ENCODE measurements at regions not wholly inside any gene's neighbourhood (a gene's known extent, or its start where the extent isn't known, plus 50 kb on each side); places are given as distances from the start of the nearest gene placed in this dataset.

GRCh38 chr7:156119771-156120170 is 307.5 kb upstream of the SHH start:
- DNase-seq (ENCODE audit: low spot score in 2 of 2), result no peak

GRCh38 chr7:156118248-156118645 is 306.0 kb upstream of the SHH start:
- no peaks in the 10 kb centered on the region for H3K9me3 ChIP-seq
- H3K4me1 ChIP-seq, result no peaks in the 10 kb centered on the region
- TF ChIP-seq POLR2AphosphoS5 (IDR thresholded peaks at IDR 0.05) (no peak), POLR2A (IDR thresholded peaks at IDR 0.05) (no peak), EP300 (IDR thresholded peaks at IDR 0.05) (no peak), CTCF (IDR thresholded peaks at IDR 0.05) (no peak)
- no peak for DNase-seq (ENCODE audit: low spot score in 2 of 2)
- WGBS, result 78% methylated on average over 6 of the region's 6 CpGs
- H3K4me3 ChIP-seq, result no peak overlapping the region
- H3K27ac ChIP-seq, result no peak overlapping the region
- no peaks in the 10 kb centered on the region for H3K36me3 ChIP-seq
- H3K27me3 ChIP-seq, result no peaks in the 10 kb centered on the region

More at GRCh38 chr7:156119771-156120170, 307.5 kb upstream of the SHH start:
- Histone ChIP-seq H3K36me3 (no peaks in the 10 kb centered on the region), H3K9me3 (no peaks in the 10 kb centered on the region), H3K27ac (no peak overlapping the region), H3K4me3 (no peak overlapping the region), H3K4me1 (no peaks in the 10 kb centered on the region), H3K27me3 (no peaks in the 10 kb centered on the region)
- no peak for TF ChIP-seq EP300 (IDR thresholded peaks at IDR 0.05)
- TF ChIP-seq POLR2AphosphoS5 (IDR thresholded peaks at IDR 0.05), result no peak
- TF ChIP-seq POLR2A (IDR thresholded peaks at IDR 0.05), result no peak
- TF ChIP-seq CTCF (IDR thresholded peaks at IDR 0.05), result no peak
- WGBS, result 70% methylated on average over 6 of the region's 6 CpGs

- TF ChIP-seq POLR2A (IDR thresholded peaks at IDR 0.05), result no peak
- no peak for TF ChIP-seq EP300 (IDR thresholded peaks at IDR 0.05)
- TF ChIP-seq CTCF (IDR thresholded peaks at IDR 0.05), result no peak
- TF ChIP-seq POLR2AphosphoS5 (IDR thresholded peaks at IDR 0.05), result no peak
- 88% methylated on average over 8 of the region's 8 CpGs for WGBS
- H3K27me3 ChIP-seq, result no peaks in the 10 kb centered on the region
- no peak for DNase-seq (ENCODE audit: low spot score in 2 of 2)
- H3K27ac ChIP-seq, result no peak overlapping the region
- H3K9me3 ChIP-seq, result no peaks in the 10 kb centered on the region
- no peaks in the 10 kb centered on the region for H3K4me1 ChIP-seq
- no peaks in the 10 kb centered on the region for H3K36me3 ChIP-seq
- no peak overlapping the region for H3K4me3 ChIP-seq
Observed at GRCh38 chr7:156117542-156118247, 305.4 kb upstream of the SHH start.

- 86% methylated on average over 12 of the region's 12 CpGs for WGBS
- Histone ChIP-seq H3K4me3 (no peak overlapping the region), H3K9me3 (no peaks in the 10 kb centered on the region), H3K36me3 (no peaks in the 10 kb centered on the region), H3K27ac (no peak overlapping the region), H3K4me1 (no peaks in the 10 kb centered on the region), H3K27me3 (no peaks in the 10 kb centered on the region)
- no peak for DNase-seq (ENCODE audit: low spot score in 2 of 2)
- no peak for TF ChIP-seq POLR2AphosphoS5 (IDR thresholded peaks at IDR 0.05)
- TF ChIP-seq EP300 (IDR thresholded peaks at IDR 0.05), result no peak
- TF ChIP-seq POLR2A (IDR thresholded peaks at IDR 0.05), result no peak
- TF ChIP-seq CTCF (IDR thresholded peaks at IDR 0.05), result no peak
Observed at GRCh38 chr7:156116514-156117215, 304.4 kb upstream of the SHH start.

GRCh38 chr7:156115582-156115981 is 303.3 kb upstream of the SHH start:
- Histone ChIP-seq H3K27me3 (no peaks in the 10 kb centered on the region), H3K4me1 (no peaks in the 10 kb centered on the region), H3K9me3 (no peaks in the 10 kb centered on the region), H3K27ac (no peak overlapping the region), H3K4me3 (no peak overlapping the region), H3K36me3 (no peaks in the 10 kb centered on the region)
- DNase-seq (ENCODE audit: low spot score in 2 of 2), result no peak
- 79% methylated on average over 9 of the region's 9 CpGs for WGBS
- TF ChIP-seq EP300 (IDR thresholded peaks at IDR 0.05) (no peak), CTCF (IDR thresholded peaks at IDR 0.05) (no peak), POLR2AphosphoS5 (IDR thresholded peaks at IDR 0.05) (no peak), POLR2A (IDR thresholded peaks at IDR 0.05) (no peak)

All from suprapubic skin (tissue), 4 donors.